ENCODE measurements at regions not wholly inside any gene's neighbourhood (a gene's known extent, or its start where the extent isn't known, plus 50 kb on each side); places are given as distances from the start of the nearest gene placed in this dataset.

DNA sequence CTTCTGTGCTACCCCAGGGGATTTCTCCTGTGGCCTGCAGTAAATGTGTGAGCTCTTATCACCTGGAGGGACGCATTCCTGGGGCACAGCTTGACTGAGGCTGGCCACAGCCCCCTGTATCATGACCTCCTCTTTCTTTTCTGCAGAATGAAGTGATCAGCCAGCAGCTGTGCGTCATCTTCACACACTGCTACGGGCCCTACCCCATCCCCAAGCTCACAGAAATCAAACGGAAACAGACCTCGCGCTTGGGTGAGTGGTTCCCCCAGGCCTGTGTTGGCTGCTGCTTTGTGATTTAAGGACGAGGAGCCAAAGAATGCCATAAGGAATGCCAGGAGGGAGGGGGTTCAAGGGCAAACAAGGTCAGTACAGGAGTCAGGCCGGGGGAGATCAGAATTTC is 50.5 kb upstream of the PWP1 start:
- TF ChIP-seq, protein P1, sequence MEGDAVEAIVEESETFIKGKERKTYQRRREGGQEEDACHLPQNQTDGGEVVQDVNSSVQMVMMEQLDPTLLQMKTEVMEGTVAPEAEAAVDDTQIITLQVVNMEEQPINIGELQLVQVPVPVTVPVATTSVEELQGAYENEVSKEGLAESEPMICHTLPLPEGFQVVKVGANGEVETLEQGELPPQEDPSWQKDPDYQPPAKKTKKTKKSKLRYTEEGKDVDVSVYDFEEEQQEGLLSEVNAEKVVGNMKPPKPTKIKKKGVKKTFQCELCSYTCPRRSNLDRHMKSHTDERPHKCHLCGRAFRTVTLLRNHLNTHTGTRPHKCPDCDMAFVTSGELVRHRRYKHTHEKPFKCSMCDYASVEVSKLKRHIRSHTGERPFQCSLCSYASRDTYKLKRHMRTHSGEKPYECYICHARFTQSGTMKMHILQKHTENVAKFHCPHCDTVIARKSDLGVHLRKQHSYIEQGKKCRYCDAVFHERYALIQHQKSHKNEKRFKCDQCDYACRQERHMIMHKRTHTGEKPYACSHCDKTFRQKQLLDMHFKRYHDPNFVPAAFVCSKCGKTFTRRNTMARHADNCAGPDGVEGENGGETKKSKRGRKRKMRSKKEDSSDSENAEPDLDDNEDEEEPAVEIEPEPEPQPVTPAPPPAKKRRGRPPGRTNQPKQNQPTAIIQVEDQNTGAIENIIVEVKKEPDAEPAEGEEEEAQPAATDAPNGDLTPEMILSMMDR (IDR thresholded peaks at IDR 0.05; ENCODE audit: insufficient read depth, low read length, poor library complexity, severe bottlenecking) = no peak
- no peak for TF ChIP-seq EZH2phosphoT487 (conservative IDR thresholded peaks at IDR 0.05; ENCODE audit: low read length)

Data from SU-DHL-6 (cell line).